ENCODE measurements at regions not wholly inside any gene's neighbourhood (a gene's known extent, or its start where the extent isn't known, plus 50 kb on each side); places are given as distances from the start of the nearest gene placed in this dataset.

DNA sequence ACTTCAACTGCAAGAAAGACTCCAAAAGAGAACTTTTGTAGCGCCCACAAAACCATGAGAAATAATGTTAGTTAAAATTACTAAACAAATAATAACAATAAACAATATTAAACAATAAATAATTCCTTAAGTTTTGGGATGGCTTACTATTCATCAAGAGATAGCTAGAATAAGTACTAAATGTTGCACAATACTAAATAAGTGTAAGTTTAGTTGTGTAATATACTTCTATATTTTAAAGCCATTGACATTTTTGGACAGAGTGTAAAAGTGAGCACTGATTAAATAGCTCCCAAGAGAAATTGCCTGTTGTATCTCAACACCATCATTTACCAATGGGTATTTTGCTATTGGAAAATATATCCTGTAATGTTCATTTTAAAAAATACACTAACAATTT lies 166.7 kb downstream of the ALG10 start:
- Histone ChIP-seq H3K79me2 (ENCODE audit: control insufficient read depth, insufficient read depth, low read length) (no peaks in the 10 kb centered on the region), H2AFZ (ENCODE audit: low read length) (no peak overlapping the region), H3K9ac (ENCODE audit: insufficient read depth, low read length) (no peak overlapping the region), H3K9me3 (ENCODE audit: control insufficient read depth, insufficient read depth, low read depth, low read length) (no peaks in the 10 kb centered on the region), H4K20me1 (ENCODE audit: control insufficient read depth, extremely low read depth, insufficient read depth, low read length) (no peaks in the 10 kb centered on the region), H3K4me2 (ENCODE audit: extremely low read depth, insufficient read depth, low read length) (no peak overlapping the region), H3K4me3 (replicated peaks in 1 of 4; ENCODE audit: control extremely low read depth in 1 of 4, insufficient read depth in 1 of 4, low read depth in 3 of 4, low read length in 4 of 4) (no peak overlapping the region), H3K27ac (ENCODE audit: insufficient read depth, low read length) (no peak overlapping the region), H3K27me3 (ENCODE audit: control insufficient read depth, insufficient read depth, low read length) (no peaks in the 10 kb centered on the region), H3K4me1 (ENCODE audit: control insufficient read depth, extremely low read depth, insufficient read depth, low read length) (no peaks in the 10 kb centered on the region), H3K36me3 (ENCODE audit: control insufficient read depth, insufficient read depth, low read length) (no peaks in the 10 kb centered on the region)
- no peak for DNase-seq (ENCODE audit: low read depth in 2 of 2)
- TF ChIP-seq, protein P1, sequence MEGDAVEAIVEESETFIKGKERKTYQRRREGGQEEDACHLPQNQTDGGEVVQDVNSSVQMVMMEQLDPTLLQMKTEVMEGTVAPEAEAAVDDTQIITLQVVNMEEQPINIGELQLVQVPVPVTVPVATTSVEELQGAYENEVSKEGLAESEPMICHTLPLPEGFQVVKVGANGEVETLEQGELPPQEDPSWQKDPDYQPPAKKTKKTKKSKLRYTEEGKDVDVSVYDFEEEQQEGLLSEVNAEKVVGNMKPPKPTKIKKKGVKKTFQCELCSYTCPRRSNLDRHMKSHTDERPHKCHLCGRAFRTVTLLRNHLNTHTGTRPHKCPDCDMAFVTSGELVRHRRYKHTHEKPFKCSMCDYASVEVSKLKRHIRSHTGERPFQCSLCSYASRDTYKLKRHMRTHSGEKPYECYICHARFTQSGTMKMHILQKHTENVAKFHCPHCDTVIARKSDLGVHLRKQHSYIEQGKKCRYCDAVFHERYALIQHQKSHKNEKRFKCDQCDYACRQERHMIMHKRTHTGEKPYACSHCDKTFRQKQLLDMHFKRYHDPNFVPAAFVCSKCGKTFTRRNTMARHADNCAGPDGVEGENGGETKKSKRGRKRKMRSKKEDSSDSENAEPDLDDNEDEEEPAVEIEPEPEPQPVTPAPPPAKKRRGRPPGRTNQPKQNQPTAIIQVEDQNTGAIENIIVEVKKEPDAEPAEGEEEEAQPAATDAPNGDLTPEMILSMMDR (conservative IDR thresholded peaks at IDR 0.05 in 1 of 2, IDR thresholded peaks at IDR 0.05 in 1 of 2; ENCODE audit: low read depth in 1 of 2, low read length in 2 of 2), result no peak
- TF ChIP-seq EZH2 (IDR thresholded peaks at IDR 0.05; ENCODE audit: low read length, missing control alignments), result no peak

- Histone ChIP-seq H3K9ac (ENCODE audit: insufficient read depth, low read length) (no peak overlapping the region), H3K36me3 (ENCODE audit: control insufficient read depth, insufficient read depth, low read length) (no peaks in the 10 kb centered on the region), H3K4me2 (ENCODE audit: extremely low read depth, insufficient read depth, low read length) (no peak overlapping the region), H2AFZ (ENCODE audit: low read length) (no peak overlapping the region), H3K4me3 (replicated peaks in 1 of 4; ENCODE audit: control extremely low read depth in 1 of 4, insufficient read depth in 1 of 4, low read depth in 3 of 4, low read length in 4 of 4) (no peak overlapping the region), H3K27ac (ENCODE audit: insufficient read depth, low read length) (no peak overlapping the region), H3K9me3 (ENCODE audit: control insufficient read depth, insufficient read depth, low read depth, low read length) (no peaks in the 10 kb centered on the region), H3K27me3 (ENCODE audit: control insufficient read depth, insufficient read depth, low read length) (no peaks in the 10 kb centered on the region), H4K20me1 (ENCODE audit: control insufficient read depth, extremely low read depth, insufficient read depth, low read length) (no peaks in the 10 kb centered on the region), H3K4me1 (ENCODE audit: control insufficient read depth, extremely low read depth, insufficient read depth, low read length) (no peaks in the 10 kb centered on the region), H3K79me2 (ENCODE audit: control insufficient read depth, insufficient read depth, low read length) (no peaks in the 10 kb centered on the region)
- TF ChIP-seq EZH2 (IDR thresholded peaks at IDR 0.05; ENCODE audit: low read length, missing control alignments), result no peak
- TF ChIP-seq, protein P1 (conservative IDR thresholded peaks at IDR 0.05 in 1 of 2, IDR thresholded peaks at IDR 0.05 in 1 of 2; ENCODE audit: low read depth in 1 of 2, low read length in 2 of 2), result no peak
- DNase-seq (ENCODE audit: low read depth in 2 of 2), result no peak
These were observed 167.8 kb downstream of the ALG10 start for GRCh38 chr12:34190054-34190453.

DNA sequence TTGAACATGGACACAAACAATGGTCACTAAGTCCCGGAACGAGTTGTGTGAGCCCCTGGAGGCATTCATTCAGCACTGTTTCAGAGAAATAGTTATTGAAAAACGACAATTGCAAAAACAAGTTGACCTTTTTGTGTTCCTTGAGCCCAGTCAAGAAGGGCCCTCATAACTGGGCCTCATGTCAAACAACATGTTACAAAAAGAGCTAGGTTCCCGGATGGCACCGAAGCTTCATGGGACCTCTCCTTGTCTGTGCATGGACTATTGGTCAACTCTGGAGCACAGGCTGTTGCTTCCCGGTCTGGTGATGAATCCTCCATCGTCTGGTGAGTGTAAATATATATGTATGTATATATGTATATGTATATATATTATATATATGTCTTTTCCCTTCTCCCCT lies 176.6 kb downstream of the ALG10 start:
- Histone ChIP-seq H3K79me2 (ENCODE audit: control insufficient read depth, insufficient read depth, low read length) (no peaks in the 10 kb centered on the region), H2AFZ (ENCODE audit: low read length) (no peak overlapping the region), H4K20me1 (ENCODE audit: control insufficient read depth, extremely low read depth, insufficient read depth, low read length) (no peaks in the 10 kb centered on the region), H3K9ac (ENCODE audit: insufficient read depth, low read length) (no peak overlapping the region), H3K4me1 (ENCODE audit: control insufficient read depth, extremely low read depth, insufficient read depth, low read length) (no peaks in the 10 kb centered on the region), H3K4me3 (replicated peaks in 1 of 4; ENCODE audit: control extremely low read depth in 1 of 4, insufficient read depth in 1 of 4, low read depth in 3 of 4, low read length in 4 of 4) (no peak overlapping the region), H3K27me3 (ENCODE audit: control insufficient read depth, insufficient read depth, low read length) (no peaks in the 10 kb centered on the region), H3K27ac (ENCODE audit: insufficient read depth, low read length) (no peak overlapping the region), H3K36me3 (ENCODE audit: control insufficient read depth, insufficient read depth, low read length) (no peaks in the 10 kb centered on the region), H3K4me2 (ENCODE audit: extremely low read depth, insufficient read depth, low read length) (no peak overlapping the region), H3K9me3 (ENCODE audit: control insufficient read depth, insufficient read depth, low read depth, low read length) (no peaks in the 10 kb centered on the region)
- DNase-seq (ENCODE audit: low read depth in 2 of 2), result no peak
- TF ChIP-seq, protein P1 (conservative IDR thresholded peaks at IDR 0.05 in 1 of 2, IDR thresholded peaks at IDR 0.05 in 1 of 2; ENCODE audit: low read depth in 1 of 2, low read length in 2 of 2), result no peak
- no peak for TF ChIP-seq EZH2 (IDR thresholded peaks at IDR 0.05; ENCODE audit: low read length, missing control alignments)

All from fibroblast of lung (primary cell).